Natural killer cell treated with Interleukin-12 subunit alpha and Interleukin-12 subunit beta and Interleukin-15 and Interleukin-18, amount 100 ng/mL, for 72 hours (primary cell): ENCODE measurements at regions not wholly inside any gene's neighbourhood (a gene's known extent, or its start where the extent isn't known, plus 50 kb on each side); places are given as distances from the start of the nearest gene placed in this dataset.

Source experiments
- ATAC-seq, 2 donors: fragments of 150-1000 bp; cut with Tn5 transposase in 1 of 2; sonication (Bioruptor Pico), chemical (Tn5 transposase) in 1 of 2; 2 replicates each; pipeline ENCODE4 v1.10.0; 2021
- DNase-seq: peaks from one replicate; pipeline ENCODE4 v3.0.0; 2022; ENCODE audit warnings: low spot score
- H3K27ac Mint-ChIP-seq, 2 donors: 1 replicate in 1 of 2; 2 replicates in 1 of 2; pipeline ENCODE4 v1.8.0; 2022; ENCODE audit warnings: mixed read lengths in 2 of 2, mild to moderate bottlenecking in 1 of 2, moderate library complexity in 1 of 2
- H3K27me3 Mint-ChIP-seq, 2 donors: 1 replicate in 1 of 2; 2 replicates in 1 of 2; pipeline ENCODE4 v1.8.0; 2022; ENCODE audit warnings: mixed read lengths in 2 of 2
- H3K36me3 Mint-ChIP-seq: one replicate; pipeline ENCODE4 v1.8.0; 2022; ENCODE audit warnings: mixed read lengths
- H3K4me1 Mint-ChIP-seq, 2 donors: 1 replicate in 1 of 2; 2 replicates in 1 of 2; pipeline ENCODE4 v1.8.0; 2022; ENCODE audit warnings: low read depth in 2 of 2, mixed read lengths in 2 of 2, mild to moderate bottlenecking in 1 of 2
- H3K4me3 Mint-ChIP-seq: one replicate; pipeline ENCODE4 v1.8.0; 2022; ENCODE audit warnings: mixed read lengths
- H3K9me3 Mint-ChIP-seq: 2 replicates; pipeline ENCODE4 v1.8.0; 2022; ENCODE audit warnings: mixed read lengths

- no peak overlapping the region for H3K4me3 Mint-ChIP-seq
- H3K36me3 Mint-ChIP-seq, result no peaks in the 10 kb centered on the region
These were observed 632.2 kb downstream of the SATB2 start for GRCh38 chr2:198825534-198825933.

GRCh38 chr2:198817536-198817935, 640.2 kb downstream of the SATB2 start:
- H3K4me1 Mint-ChIP-seq, result no peaks in the 10 kb centered on the region
- no peak for DNase-seq
- no peak overlapping the region for H3K27ac Mint-ChIP-seq
- no peak for ATAC-seq
- H3K36me3 Mint-ChIP-seq, result no peaks in the 10 kb centered on the region
- H3K4me3 Mint-ChIP-seq, result no peak overlapping the region
- H3K9me3 Mint-ChIP-seq, result peaks cover 7% of the 10 kb centered on the region
- H3K27me3 Mint-ChIP-seq, result no peaks in the 10 kb centered on the region

More at GRCh38 chr2:198825534-198825933, 632.2 kb downstream of the SATB2 start:
- DNase-seq (no peak), ATAC-seq (no peak)
- Mint-ChIP-seq H3K27me3 (no peaks in the 10 kb centered on the region), H3K4me1 (no peaks in the 10 kb centered on the region), H3K27ac (no peak overlapping the region), H3K9me3 (peaks cover 19% of the 10 kb centered on the region)

GRCh38 chr2:198815626-198816025, 642.1 kb downstream of the SATB2 start:
- Mint-ChIP-seq H3K9me3 (no peaks in the 10 kb centered on the region), H3K36me3 (no peaks in the 10 kb centered on the region), H3K4me1 (no peaks in the 10 kb centered on the region)

GRCh38 chr2:198811198-198811597, 646.5 kb downstream of the SATB2 start:
- Mint-ChIP-seq H3K4me1 (no peaks in the 10 kb centered on the region), H3K36me3 (no peaks in the 10 kb centered on the region), H3K27me3 (no peaks in the 10 kb centered on the region), H3K27ac (no peak overlapping the region), H3K4me3 (no peak overlapping the region), H3K9me3 (peaks cover 5% of the 10 kb centered on the region)
- ATAC-seq (no peak), DNase-seq (no peak)

More at GRCh38 chr2:198815626-198816025, 642.1 kb downstream of the SATB2 start:
- no peak for ATAC-seq
- Mint-ChIP-seq H3K4me3 (no peak overlapping the region), H3K27ac (no peak overlapping the region), H3K27me3 (no peaks in the 10 kb centered on the region)
- DNase-seq, result no peak

- Mint-ChIP-seq H3K4me1 (no peaks in the 10 kb centered on the region), H3K27me3 (no peaks in the 10 kb centered on the region), H3K27ac (no peak overlapping the region), H3K9me3 (peaks cover 5% of the 10 kb centered on the region), H3K36me3 (no peaks in the 10 kb centered on the region), H3K4me3 (no peak overlapping the region)
- no peak for DNase-seq
- ATAC-seq, result no peak
These were observed 647.8 kb downstream of the SATB2 start for GRCh38 chr2:198809976-198810375.

- H3K27me3 Mint-ChIP-seq, result no peaks in the 10 kb centered on the region
- no peaks in the 10 kb centered on the region for H3K4me1 Mint-ChIP-seq
- H3K9me3 Mint-ChIP-seq, result peaks cover 5% of the 10 kb centered on the region
- no peak for ATAC-seq
- no peak overlapping the region for H3K4me3 Mint-ChIP-seq
- DNase-seq, result no peak
- no peak overlapping the region for H3K27ac Mint-ChIP-seq
- no peaks in the 10 kb centered on the region for H3K36me3 Mint-ChIP-seq
These were observed 650.6 kb downstream of the SATB2 start for GRCh38 chr2:198807131-198807530.

GRCh38 chr2:198795419-198795818, 662.3 kb downstream of the SATB2 start:
- H3K4me3 Mint-ChIP-seq, result no peak overlapping the region
- H3K27ac Mint-ChIP-seq, result no peak overlapping the region
- no peaks in the 10 kb centered on the region for H3K36me3 Mint-ChIP-seq
- H3K9me3 Mint-ChIP-seq, result peaks cover 3% of the 10 kb centered on the region
- DNase-seq (no peak), ATAC-seq (no peak)
- H3K27me3 Mint-ChIP-seq, result no peaks in the 10 kb centered on the region
- no peaks in the 10 kb centered on the region for H3K4me1 Mint-ChIP-seq

- ATAC-seq (no peak), DNase-seq (no peak)
- no peaks in the 10 kb centered on the region for H3K27me3 Mint-ChIP-seq
- no peaks in the 10 kb centered on the region for H3K9me3 Mint-ChIP-seq
- H3K27ac Mint-ChIP-seq, result no peak overlapping the region
- no peaks in the 10 kb centered on the region for H3K36me3 Mint-ChIP-seq
- no peaks in the 10 kb centered on the region for H3K4me1 Mint-ChIP-seq
- no peak overlapping the region for H3K4me3 Mint-ChIP-seq
These were observed 666.1 kb downstream of the SATB2 start for GRCh38 chr2:198791623-198792022.

GRCh38 chr2:198788676-198789075, 669.1 kb downstream of the SATB2 start:
- no peak overlapping the region for H3K4me3 Mint-ChIP-seq

GRCh38 chr2:198782734-198783133, 675.0 kb downstream of the SATB2 start:
- H3K27me3 Mint-ChIP-seq, result no peaks in the 10 kb centered on the region
- H3K36me3 Mint-ChIP-seq, result no peaks in the 10 kb centered on the region
- peaks cover 8% of the 10 kb centered on the region for H3K9me3 Mint-ChIP-seq
- DNase-seq (no peak), ATAC-seq (no peak)
- H3K4me3 Mint-ChIP-seq, result no peak overlapping the region
- no peaks in the 10 kb centered on the region for H3K4me1 Mint-ChIP-seq
- no peak overlapping the region for H3K27ac Mint-ChIP-seq

More at GRCh38 chr2:198788676-198789075, 669.1 kb downstream of the SATB2 start:
- Mint-ChIP-seq H3K27ac (no peak overlapping the region), H3K9me3 (peaks cover 8% of the 10 kb centered on the region), H3K36me3 (no peaks in the 10 kb centered on the region), H3K4me1 (no peaks in the 10 kb centered on the region), H3K27me3 (no peaks in the 10 kb centered on the region)
- DNase-seq (no peak), ATAC-seq (no peak)

- Mint-ChIP-seq H3K4me3 (no peak overlapping the region), H3K9me3 (no peaks in the 10 kb centered on the region), H3K27ac (no peak overlapping the region), H3K4me1 (no peaks in the 10 kb centered on the region), H3K36me3 (no peaks in the 10 kb centered on the region), H3K27me3 (no peaks in the 10 kb centered on the region)
- ATAC-seq, result no peak
- DNase-seq, result no peak
These were observed 680.9 kb downstream of the SATB2 start for GRCh38 chr2:198776616-198777406.

- ATAC-seq, result no peak
- no peak overlapping the region for H3K4me3 Mint-ChIP-seq
- no peak overlapping the region for H3K27ac Mint-ChIP-seq
- no peaks in the 10 kb centered on the region for H3K9me3 Mint-ChIP-seq
- H3K36me3 Mint-ChIP-seq, result no peaks in the 10 kb centered on the region
- no peak for DNase-seq
- H3K4me1 Mint-ChIP-seq, result no peaks in the 10 kb centered on the region
- H3K27me3 Mint-ChIP-seq, result no peaks in the 10 kb centered on the region
These were observed 682.0 kb downstream of the SATB2 start for GRCh38 chr2:198775737-198776136.

- Mint-ChIP-seq H3K27ac (no peak overlapping the region), H3K4me1 (no peaks in the 10 kb centered on the region), H3K9me3 (no peaks in the 10 kb centered on the region), H3K36me3 (no peaks in the 10 kb centered on the region), H3K27me3 (no peaks in the 10 kb centered on the region), H3K4me3 (no peak overlapping the region)
- ATAC-seq (no peak), DNase-seq (no peak)
These were observed 683.2 kb downstream of the SATB2 start for GRCh38 chr2:198774576-198774975.

GRCh38 chr2:198767694-198768093, 690.0 kb downstream of the SATB2 start:
- DNase-seq (no peak), ATAC-seq (no peak)
- H3K36me3 Mint-ChIP-seq, result no peaks in the 10 kb centered on the region
- H3K9me3 Mint-ChIP-seq, result no peaks in the 10 kb centered on the region
- no peak overlapping the region for H3K27ac Mint-ChIP-seq
- no peak overlapping the region for H3K4me3 Mint-ChIP-seq
- no peaks in the 10 kb centered on the region for H3K27me3 Mint-ChIP-seq
- no peaks in the 10 kb centered on the region for H3K4me1 Mint-ChIP-seq

GRCh38 chr2:198763793-198764192, 693.9 kb downstream of the SATB2 start:
- Mint-ChIP-seq H3K27me3 (no peaks in the 10 kb centered on the region), H3K9me3 (no peaks in the 10 kb centered on the region), H3K27ac (no peak overlapping the region), H3K36me3 (no peaks in the 10 kb centered on the region), H3K4me3 (no peak overlapping the region), H3K4me1 (no peaks in the 10 kb centered on the region)
- no peak for DNase-seq
- ATAC-seq, result no peak
